SH-SY5Y (cell line): ENCODE measurements at regions not wholly inside any gene's neighbourhood (a gene's known extent, or its start where the extent isn't known, plus 50 kb on each side); places are given as distances from the start of the nearest gene placed in this dataset.

Experiments used
- GATA2 ChIP-seq: IDR thresholded peaks from 2 replicates; pipeline ENCODE4 v1.6.1; 2011; ENCODE audit warnings: mild to moderate bottlenecking, low read depth, low read length
- GATA3 ChIP-seq: IDR thresholded peaks from 2 replicates; pipeline ENCODE4 v1.6.1; 2011; ENCODE audit warnings: low read depth, mild to moderate bottlenecking, low read length, moderate library complexity

GRCh38 chr1:14499312-14500040 lies 99.0 kb upstream of the KAZN start:
- TF ChIP-seq GATA2 (no peak), GATA3 (no peak)
